Kidney (tissue), 13 donors: ENCODE measurements at regions not wholly inside any gene's neighbourhood (a gene's known extent, or its start where the extent isn't known, plus 50 kb on each side); places are given as distances from the start of the nearest gene placed in this dataset.

ENCODE experiments used
- DNase-seq, 5 donors: peaks; one replicate each; pipeline ENCODE4 v3.0.0-alpha.2; 2013 to 2020
- FAIRE-seq: peaks from 2 replicates; lab custom pipeline; 2012; peaks lifted over from hg19 to GRCh38; lab: Jason Lieb, UNC
- H3K27ac ChIP-seq, 2 donors: one replicate each; pipeline ENCODE4 v1.7.0; 2013; ENCODE audit warnings: low read depth in 2 of 2, low read length in 2 of 2, inconsistent platforms in 1 of 2
- H3K27me3 ChIP-seq: one replicate; pipeline ENCODE4 v1.7.1; 2013; ENCODE audit warnings: low read length, inconsistent platforms; ENCODE audit not compliant: control insufficient read depth, insufficient read depth
- H3K36me3 ChIP-seq, 3 donors: one replicate each; pipeline versions ENCODE4 v1.7.0 to v1.7.1; 2013; ENCODE audit warnings: low read length in 3 of 3, control low read depth in 1 of 3, inconsistent platforms in 1 of 3; ENCODE audit not compliant: insufficient read depth in 3 of 3, control insufficient read depth in 2 of 3
- H3K4me1 ChIP-seq, 3 donors: one replicate each; pipeline versions ENCODE4 v1.7.0 to v1.7.1; 2013; ENCODE audit warnings: low read length in 3 of 3, inconsistent platforms in 1 of 3, low read depth in 1 of 3; ENCODE audit not compliant: control insufficient read depth in 2 of 3, insufficient read depth in 2 of 3
- H3K4me3 ChIP-seq, 3 donors: one replicate each; pipeline versions ENCODE4 v1.7.0 to v1.8.1; 2013; ENCODE audit warnings: low read length in 3 of 3, control low read depth in 1 of 3, inconsistent platforms in 1 of 3
- H3K9ac ChIP-seq, 3 donors: one replicate each; pipeline versions ENCODE4 v1.7.0 to v1.7.1; 2013; ENCODE audit warnings: low read length in 3 of 3, control low read depth in 1 of 3, inconsistent platforms in 1 of 3
- H3K9me3 ChIP-seq, 3 donors: one replicate each; pipeline versions ENCODE4 v1.7.0 to v1.7.1; 2013; ENCODE audit warnings: low read length in 3 of 3, control low read depth in 1 of 3, inconsistent platforms in 1 of 3; ENCODE audit not compliant: control insufficient read depth in 2 of 3, insufficient read depth in 1 of 3
- CTCF ChIP-seq: IDR thresholded peaks from 3 replicates; pipeline ENCODE4 v1.5.1; 2012; ENCODE audit warnings: mild to moderate bottlenecking, moderate library complexity, borderline replicate concordance; ENCODE audit not compliant: insufficient read depth; ENCODE audit errors: extremely low read depth
- intact Hi-C: fragments of 100-400 bp; cut with DNase I; formaldehyde crosslinking; loops from one replicate; pipeline ENCODE4 v1.11.1; 2022
- donor health status: control.
- donor health status: control.
- donor health status: control.
- donor health status: control.
- donor health status: control.
- donor health status: DM: yes; HTN: yes; CAD: no.
- donor health status: Normal renal cell carcinoma (clear cell type).

GRCh38 chr1:39128126-39128525, 76.4 kb upstream of the MACF1 start:
- no peak for TF ChIP-seq CTCF
- intact Hi-C loops, result no loop called here
- Histone ChIP-seq H3K4me3 (no peak overlapping the region), H3K4me1 (peaks cover 8 to 34% (median 29%) of the 10 kb centered on the region in 3 donors), H3K36me3 (peaks cover 0 to 4% (median 0%) of the 10 kb centered on the region in 3 donors), H3K27me3 (no peaks in the 10 kb centered on the region), H3K27ac (peak overlapping the region; percentile 59 to 73), H3K9ac (no peak overlapping the region), H3K9me3 (no peaks in the 10 kb centered on the region)
- DNase-seq, result no peak
- FAIRE-seq, result no peak

- H3K9me3 ChIP-seq, result no peaks in the 10 kb centered on the region
- H3K36me3 ChIP-seq, result peaks cover 0 to 4% (median 0%) of the 10 kb centered on the region in 3 donors
- H3K4me1 ChIP-seq, result peaks cover 8 to 37% (median 30%) of the 10 kb centered on the region in 3 donors
- DNase-seq, result peak in 3 of 5 donors; percentile 71 to 82 (median 78)
- intact Hi-C loops, result no loop called here
- H3K27me3 ChIP-seq, result no peaks in the 10 kb centered on the region
- no peak for FAIRE-seq
- peak overlapping the region in 1 of 3 donors; percentile 12 for H3K9ac ChIP-seq
- H3K27ac ChIP-seq, result peak overlapping the region; percentile 60 to 69
- TF ChIP-seq CTCF, result no peak
- no peak overlapping the region for H3K4me3 ChIP-seq
Observed at GRCh38 chr1:39128959-39129358, 75.5 kb upstream of the MACF1 start.

GRCh38 chr1:39129514-39129913, 75.0 kb upstream of the MACF1 start:
- H3K4me3 ChIP-seq, result peak overlapping the region in 1 of 3 donors; percentile 16
- no peak for FAIRE-seq
- H3K27ac ChIP-seq, result peak overlapping the region; percentile 60 to 69
- H3K27me3 ChIP-seq, result no peaks in the 10 kb centered on the region
- TF ChIP-seq CTCF, result no peak
- no peak for DNase-seq
- peaks cover 8 to 38% (median 30%) of the 10 kb centered on the region in 3 donors for H3K4me1 ChIP-seq
- intact Hi-C loops, result no loop called here
- H3K9ac ChIP-seq, result peak overlapping the region in 1 of 3 donors; percentile 45
- H3K9me3 ChIP-seq, result no peaks in the 10 kb centered on the region
- H3K36me3 ChIP-seq, result peaks cover 0 to 4% (median 0%) of the 10 kb centered on the region in 3 donors

GRCh38 chr1:39130325-39130724, 74.2 kb upstream of the MACF1 start:
- Histone ChIP-seq H3K9me3 (no peaks in the 10 kb centered on the region), H3K36me3 (peaks cover 0 to 4% (median 0%) of the 10 kb centered on the region in 3 donors), H3K27me3 (no peaks in the 10 kb centered on the region), H3K4me3 (no peak overlapping the region), H3K27ac (peak overlapping the region; percentile 12 to 69), H3K9ac (no peak overlapping the region), H3K4me1 (peaks cover 8 to 41% (median 30%) of the 10 kb centered on the region in 3 donors)
- no peak for FAIRE-seq
- intact Hi-C loops, result no loop called here
- TF ChIP-seq CTCF, result no peak
- no peak for DNase-seq
